HG03457 (cell line): ENCODE measurements at regions not wholly inside any gene's neighbourhood (a gene's known extent, or its start where the extent isn't known, plus 50 kb on each side); places are given as distances from the start of the nearest gene placed in this dataset.

ENCODE experiments used
- ATAC-seq: cut with Tn5 transposase; IDR thresholded peaks from one replicate; pipeline ENCODE4 v1.9.1; 2021; ENCODE audit warnings: moderate number of reproducible peaks; ENCODE audit not compliant: unreplicated experiment

DNA sequence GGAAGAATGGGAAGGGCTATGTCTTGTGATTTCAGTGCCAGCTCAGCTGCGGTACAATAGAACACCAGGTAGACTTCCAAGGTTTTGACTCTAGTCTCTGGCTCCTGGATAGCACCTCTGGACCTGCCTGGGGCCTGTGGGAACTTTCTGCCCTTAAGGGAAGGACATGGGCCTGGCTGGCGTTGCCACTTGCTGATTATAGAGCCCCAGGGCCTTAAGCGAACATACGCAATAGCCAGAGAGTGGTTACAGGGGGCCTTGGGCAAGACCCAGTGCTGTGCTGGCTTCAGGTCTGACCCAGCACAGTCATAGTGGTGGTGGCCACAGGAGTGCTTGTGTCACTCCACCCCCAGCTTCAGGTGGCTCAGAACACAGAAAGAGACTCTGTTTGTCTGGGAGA lies 131.1 kb upstream of the COL21A1 start:
- no peak for ATAC-seq

DNA sequence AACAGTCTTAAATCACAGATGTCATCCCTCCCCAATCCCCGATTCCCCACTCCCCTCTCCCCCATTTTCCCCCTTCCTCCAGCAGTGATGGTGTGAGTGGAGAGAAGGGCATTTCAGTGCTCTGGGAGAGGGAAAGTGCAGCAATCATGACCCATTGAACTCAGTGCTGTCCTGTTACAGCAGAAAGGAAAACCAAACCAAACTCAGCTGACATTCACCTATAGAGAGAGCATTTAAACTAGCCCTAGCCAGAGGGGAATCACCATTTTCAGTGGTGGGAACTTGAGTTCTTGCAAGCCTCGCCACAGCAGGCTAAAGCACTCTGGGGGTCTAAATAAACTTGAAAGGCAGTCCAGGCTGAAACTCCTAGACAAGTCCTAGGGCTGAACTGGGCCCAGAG lies 129.9 kb upstream of the COL21A1 start:
- no peak for ATAC-seq

DNA sequence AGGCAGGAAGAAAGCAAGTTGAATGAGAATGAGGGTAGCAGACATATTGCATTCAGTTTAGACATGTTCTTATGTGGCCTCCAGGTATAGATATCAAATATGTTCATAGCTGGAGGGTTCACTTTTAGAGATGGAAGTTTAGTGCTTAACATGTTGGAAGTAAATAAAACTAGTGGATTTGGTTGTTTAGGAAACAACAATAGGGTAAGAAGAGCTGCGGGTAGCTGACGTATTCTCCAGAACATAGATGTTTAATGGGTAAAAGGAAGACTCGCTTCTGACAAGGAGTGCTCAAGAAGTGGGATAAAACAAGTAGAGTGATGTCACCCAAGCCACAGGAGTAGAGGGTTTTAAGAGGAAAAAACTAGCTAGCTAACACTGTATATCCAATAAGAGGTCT lies 128.4 kb upstream of the COL21A1 start:
- no peak for ATAC-seq

DNA sequence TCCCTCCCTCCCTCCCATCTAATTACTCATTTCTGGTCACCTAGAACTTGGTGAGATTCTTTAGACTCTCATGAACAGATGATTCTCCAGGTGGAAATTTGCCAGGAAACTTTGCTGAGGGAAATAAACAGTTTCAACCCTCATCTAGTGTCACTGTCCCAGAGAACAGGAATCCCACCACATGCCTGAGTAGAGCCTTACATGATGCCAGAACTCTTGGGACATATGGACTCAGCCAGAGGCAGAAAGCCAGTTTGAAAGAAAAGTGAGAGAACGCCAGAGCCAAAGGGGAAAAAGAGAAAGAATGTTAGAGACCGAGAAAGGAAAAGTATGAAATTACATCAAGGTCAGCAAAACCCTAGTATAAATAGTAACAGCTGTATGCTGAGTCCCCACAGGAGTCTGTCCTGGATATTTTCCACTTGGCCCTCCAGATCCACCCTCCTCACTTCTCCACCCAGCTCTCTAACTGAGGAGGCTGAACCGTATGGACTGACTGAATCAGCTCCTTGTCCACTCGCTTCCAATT lies 127.5 kb upstream of the COL21A1 start:
- ATAC-seq, result no peak

GRCh38 chr6:56372406-56372995 lies 125.1 kb upstream of the COL21A1 start:
- ATAC-seq, result no peak

DNA sequence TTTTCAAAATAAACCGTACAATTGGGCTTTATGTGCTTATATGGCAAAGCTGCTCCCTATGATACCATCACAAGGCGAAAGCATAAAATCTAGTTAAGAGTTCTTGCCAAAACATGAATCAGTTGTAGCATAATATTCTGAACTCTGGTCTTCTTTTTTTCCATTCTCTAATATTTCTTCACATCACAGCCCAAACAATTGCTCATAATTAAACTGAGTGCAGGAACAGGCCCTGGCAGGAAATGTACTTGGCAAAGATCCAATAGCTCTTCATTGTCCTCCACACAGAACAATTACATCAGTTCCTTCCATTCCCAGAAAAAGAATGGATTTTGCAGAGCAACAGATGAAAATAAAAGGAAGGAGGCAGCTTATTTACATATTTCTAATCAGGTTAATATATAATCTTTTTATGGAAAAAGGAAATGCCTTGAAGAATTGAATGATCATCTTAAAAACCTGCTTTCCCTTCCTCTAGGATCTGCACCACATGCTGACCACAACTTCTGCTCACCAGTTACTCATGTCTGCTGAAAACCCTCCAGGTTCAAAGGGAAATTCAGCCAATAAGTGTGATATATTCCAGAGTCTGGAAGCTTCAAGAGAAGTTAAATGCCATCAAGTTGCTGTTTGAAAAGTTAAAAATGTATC lies 123.3 kb upstream of the COL21A1 start:
- peak; percentile 86 for ATAC-seq

DNA sequence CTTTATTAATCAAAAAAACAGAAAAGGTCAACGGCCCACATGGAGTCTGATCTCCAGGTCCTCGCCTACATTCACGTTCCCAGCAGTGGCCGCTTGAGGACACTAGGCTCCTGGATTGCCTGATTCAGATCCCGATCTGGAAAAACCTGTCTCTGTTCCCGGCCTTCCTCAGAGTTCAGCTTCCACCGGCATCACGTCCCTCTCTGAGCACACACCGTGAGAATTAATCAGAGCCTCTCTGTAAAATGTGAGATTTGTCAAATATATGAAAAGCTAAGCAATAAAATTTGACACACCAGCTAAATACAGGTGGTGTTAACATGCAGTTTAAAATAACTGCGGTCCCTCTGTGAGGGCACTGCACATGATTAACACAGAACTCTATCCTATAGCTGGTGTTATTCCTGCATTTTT lies 122.8 kb upstream of the COL21A1 start:
- no peak for ATAC-seq

DNA sequence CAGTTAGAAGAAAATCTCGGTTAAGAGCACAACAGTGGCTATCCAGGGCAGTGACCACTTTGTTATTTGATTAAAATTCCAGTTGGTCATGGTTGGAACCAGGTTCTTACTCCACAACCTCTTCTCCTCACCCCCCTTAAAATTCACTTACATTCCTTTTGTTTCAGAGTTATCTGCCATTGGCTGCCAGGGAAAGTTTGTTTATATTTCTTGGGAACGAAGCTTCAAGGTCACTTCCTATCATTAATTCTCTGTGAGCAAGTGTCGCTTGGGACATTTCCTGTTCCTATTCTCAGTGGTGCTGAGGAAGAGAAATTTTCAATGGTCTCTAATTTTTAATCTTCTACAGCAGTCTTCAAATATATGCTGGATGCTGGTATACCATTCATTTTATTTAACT lies 121.1 kb upstream of the COL21A1 start:
- ATAC-seq, result no peak

- no peak for ATAC-seq
Observed at GRCh38 chr6:56366141-56366852, 118.9 kb upstream of the COL21A1 start.

DNA sequence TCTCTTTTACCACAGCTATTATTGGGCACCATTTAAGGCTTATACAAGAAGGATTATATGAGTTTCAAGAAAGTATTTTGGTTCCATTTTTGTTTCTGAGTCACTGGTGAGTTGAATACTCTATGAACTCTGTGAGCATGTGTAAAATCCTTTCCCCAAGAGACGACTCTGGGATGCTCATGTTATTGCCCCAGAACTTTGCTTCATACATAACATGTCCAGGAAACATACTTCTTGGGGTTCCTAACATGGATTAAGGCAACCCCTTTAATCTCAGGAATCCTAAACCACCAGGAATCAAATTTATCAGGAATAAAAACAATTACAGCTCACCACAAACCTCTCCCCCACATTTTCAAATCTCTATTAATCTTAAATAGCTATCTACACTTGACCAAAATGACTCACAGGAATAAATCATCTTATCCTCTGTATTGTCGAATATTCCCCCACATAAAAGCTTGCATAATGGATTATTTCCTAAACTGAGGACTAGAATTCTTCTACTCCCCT lies 117.5 kb upstream of the COL21A1 start:
- no peak for ATAC-seq

GRCh38 chr6:56364431-56364826 lies 117.0 kb upstream of the COL21A1 start:
- no peak for ATAC-seq

DNA sequence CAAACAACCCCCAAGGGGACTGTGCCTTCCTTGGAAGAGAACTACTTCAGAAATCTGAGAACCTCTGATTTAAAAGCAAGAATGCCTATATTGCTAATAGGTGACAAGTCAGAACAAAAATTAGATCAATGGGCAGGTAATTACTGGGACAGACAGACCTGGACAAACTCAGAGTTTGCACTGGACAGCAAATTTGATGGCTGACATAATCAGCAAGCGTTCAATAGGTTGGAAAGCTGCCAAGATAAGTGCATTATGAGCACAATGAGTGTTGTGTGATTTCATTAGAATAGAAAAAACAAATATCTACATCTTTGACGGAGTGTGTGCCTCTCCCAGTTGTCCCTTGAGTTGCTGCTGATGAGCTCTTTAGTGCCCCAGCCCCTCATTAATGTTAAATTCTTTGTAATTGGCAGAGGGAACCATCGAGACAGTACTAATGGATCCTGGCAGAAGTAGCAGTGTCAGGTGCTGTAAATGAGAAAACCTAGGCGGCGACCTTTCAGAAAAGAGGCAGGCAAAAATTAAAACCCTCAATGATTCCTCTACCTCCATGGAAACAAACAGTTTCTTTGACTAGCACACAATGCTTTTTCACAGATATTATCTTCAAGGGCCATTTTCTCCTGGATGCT lies 116.5 kb upstream of the COL21A1 start:
- ATAC-seq, result no peak

DNA sequence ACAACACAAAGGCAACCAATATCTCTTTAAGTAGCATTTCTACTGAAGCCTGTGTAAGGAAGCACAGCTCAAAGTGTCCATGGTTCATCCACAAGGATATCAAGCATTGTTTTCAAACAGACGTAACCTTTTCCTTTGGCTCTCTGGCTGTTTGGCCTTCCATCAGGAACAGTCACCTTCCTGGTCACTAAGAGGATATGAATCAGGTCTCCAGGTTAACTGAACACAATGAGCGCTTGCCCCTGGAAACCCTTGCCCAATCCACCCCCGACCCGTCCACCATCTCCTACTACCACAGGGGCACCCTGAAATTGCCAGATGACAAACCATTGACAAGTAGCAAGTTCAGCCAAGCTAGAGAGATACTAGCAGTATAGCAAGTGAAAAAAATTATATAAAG lies 114.4 kb upstream of the COL21A1 start:
- ATAC-seq, result no peak

DNA sequence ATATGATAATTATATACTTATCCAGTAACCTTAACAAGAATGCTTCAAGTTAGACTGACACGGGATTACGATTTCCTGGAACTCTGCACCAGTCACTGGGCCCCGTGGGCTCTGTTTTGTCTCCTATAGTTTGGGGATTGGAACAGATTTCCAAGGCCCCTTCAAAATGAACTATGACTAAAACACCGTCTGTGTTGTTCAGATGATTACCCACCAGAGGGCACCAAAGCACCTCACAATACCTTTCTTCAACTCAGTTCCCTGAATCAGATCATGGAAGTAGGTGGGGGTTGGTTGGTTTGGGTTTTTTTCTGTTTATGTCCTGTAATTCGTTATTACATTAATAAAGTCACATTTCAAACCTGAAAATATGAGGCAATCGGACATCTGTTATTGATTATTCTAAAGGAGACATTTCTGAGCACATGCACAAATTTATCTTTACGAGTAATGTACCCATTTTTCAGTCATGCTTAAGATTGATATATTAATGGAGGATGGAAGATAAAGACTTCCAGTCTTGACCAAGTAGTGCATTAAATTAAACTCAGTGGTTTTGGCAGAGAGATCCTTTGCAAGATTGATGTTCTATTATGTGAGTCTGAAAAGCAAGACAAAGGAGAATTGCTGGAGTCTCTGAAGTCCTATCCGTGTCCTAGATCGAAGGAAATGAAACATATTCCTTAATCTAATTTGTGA lies 112.0 kb upstream of the COL21A1 start:
- peak; percentile 80 for ATAC-seq

- no peak for ATAC-seq
Observed at GRCh38 chr6:56357616-56358373, 110.4 kb upstream of the COL21A1 start.

DNA sequence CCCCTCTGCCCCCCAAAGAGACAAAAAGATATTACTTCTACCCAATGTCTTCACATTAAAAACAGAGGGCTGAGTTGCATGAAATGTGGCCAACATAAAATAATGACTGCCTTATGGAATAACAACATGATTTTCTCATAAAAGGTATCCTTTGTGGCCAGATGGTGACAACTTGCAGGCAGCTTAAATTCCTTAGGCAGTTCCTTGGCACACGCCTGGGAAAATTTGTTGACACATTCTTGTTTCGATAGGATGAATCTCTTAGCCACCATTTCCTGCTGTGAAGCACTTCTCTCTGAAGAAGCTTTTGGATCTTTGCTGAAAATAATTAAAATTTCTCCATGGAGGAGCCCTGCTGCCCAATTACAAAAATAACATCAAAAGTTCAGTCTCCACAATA lies 109.0 kb upstream of the COL21A1 start:
- ATAC-seq, result no peak

DNA sequence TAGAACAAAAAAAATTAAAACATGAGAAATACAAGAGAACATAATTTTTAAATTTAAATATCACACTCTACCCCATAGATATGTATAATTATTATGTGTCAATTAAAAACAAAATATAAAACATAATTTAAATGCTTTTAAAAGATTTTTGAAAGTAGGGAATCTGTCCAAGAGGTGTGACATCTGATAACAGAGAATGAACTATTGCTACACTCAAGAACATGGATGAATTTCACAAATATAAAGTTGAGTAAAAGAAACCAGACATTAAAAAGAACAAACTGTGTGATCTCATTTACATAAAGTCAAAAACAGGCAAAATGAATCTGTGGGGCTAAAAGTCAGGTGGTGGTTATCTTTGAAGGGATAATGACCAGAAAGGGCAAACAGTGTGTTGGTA lies 106.5 kb upstream of the COL21A1 start:
- no peak for ATAC-seq

DNA sequence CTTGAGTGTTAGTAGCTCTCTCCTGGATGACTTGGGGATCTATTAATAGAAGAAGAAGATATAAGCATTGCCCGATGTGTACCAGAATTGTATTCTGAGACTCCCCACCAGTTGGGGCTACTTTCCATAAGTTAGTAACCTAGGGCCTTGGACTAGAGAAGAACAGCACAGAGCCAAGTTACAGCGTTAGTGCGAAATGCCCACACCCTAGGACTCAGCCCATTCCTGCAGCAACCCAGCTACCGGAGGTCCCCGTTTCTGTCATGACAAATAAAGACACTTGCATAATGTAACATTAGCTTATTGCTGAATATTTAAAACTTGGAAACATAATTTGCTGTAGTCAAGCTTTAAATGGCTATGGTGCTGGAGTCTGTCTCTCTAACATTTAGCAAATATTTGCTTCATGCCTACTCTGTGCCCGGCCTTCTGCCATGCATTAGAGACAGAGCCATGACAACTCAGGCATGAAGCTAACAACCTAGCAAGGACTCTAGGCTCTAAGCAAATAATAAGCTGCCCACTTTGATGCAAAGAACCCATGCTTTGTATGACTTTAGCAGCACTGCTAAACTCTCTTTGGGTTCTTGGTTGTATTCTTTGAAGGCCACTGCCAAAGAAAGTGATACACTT lies 103.4 kb upstream of the COL21A1 start:
- no peak for ATAC-seq

DNA sequence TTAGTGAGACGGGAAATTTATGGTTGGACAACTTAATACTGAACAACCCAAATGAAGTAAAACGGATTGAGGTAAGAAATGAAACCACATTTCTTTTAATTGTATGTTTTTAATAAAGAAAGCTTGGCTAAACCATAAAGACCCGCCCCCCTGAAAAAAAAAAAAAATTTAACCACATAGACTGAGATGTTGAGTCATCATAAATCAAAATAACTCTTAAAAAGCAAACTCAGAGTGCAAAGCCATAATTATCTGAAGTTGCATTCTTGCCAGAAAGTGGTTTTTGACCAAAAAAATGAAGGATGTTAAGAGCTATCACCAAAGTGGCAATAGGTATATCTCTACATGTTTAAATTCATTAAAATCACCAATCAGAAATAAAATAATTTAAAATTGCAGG lies 101.8 kb upstream of the COL21A1 start:
- no peak for ATAC-seq

DNA sequence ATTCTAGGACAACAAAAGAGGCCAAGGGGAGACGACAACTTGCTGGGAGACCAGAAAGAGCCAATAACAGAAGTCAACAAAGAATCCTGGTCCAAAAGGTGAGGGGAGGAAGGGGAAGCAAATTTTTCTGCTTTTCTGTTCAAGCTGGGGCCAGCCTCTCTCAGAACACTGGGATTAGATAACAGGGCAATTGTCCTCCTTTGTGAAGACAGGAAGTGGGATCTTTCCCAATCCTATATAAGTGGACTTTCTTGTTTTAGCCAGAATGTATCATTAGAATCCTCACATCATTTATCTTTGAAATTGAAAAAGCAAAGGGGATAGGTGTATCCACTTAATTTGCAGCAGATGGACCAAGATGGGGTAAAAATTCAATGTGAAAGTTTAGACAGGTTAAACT lies 101.2 kb upstream of the COL21A1 start:
- no peak for ATAC-seq
